H1 (cell line): ENCODE measurements at regions not wholly inside any gene's neighbourhood (a gene's known extent, or its start where the extent isn't known, plus 50 kb on each side); places are given as distances from the start of the nearest gene placed in this dataset.

Source experiments
- ASH2L ChIP-seq: fragments of 200-600, 300-600 bp; sonication (generic); IDR thresholded peaks from one replicate; pipeline ENCODE4 v1.7.1; 2017; ENCODE audit warnings: low read length
- BCL11A ChIP-seq, 2 experiments: IDR thresholded peaks; one replicate each; pipeline ENCODE4 v1.6.1; 2011; ENCODE audit warnings: low read depth in 2 of 2, low read length in 2 of 2, mild to moderate bottlenecking in 2 of 2
- CTCF ChIP-seq, 3 experiments: IDR thresholded peaks; 1 replicate in 2 of 3; 2 replicates in 1 of 3; pipeline versions ENCODE4 v1.5.1 to v1.6.1; 2011; ENCODE audit warnings: low read length in 3 of 3, mild to moderate bottlenecking in 3 of 3, inconsistent platforms in 2 of 3, low read depth in 1 of 3, moderate library complexity in 1 of 3; ENCODE audit not compliant: insufficient read depth in 1 of 3; ENCODE audit errors: control extremely low read depth in 1 of 3
- EP300 ChIP-seq, 2 experiments: IDR thresholded peaks; 1 replicate in 1 of 2; 2 replicates in 1 of 2; pipeline ENCODE4 v1.6.1; 2011 to 2012; ENCODE audit warnings: low read depth in 2 of 2, low read length in 2 of 2, mild to moderate bottlenecking in 2 of 2, borderline replicate concordance in 1 of 2, inconsistent platforms in 1 of 2, moderate library complexity in 1 of 2
- FOSL1 ChIP-seq: IDR thresholded peaks from 2 replicates; pipeline ENCODE4 v1.6.1; 2011; ENCODE audit warnings: mild to moderate bottlenecking, low read depth, low read length, moderate library complexity; ENCODE audit not compliant: insufficient read depth
- KDM5A ChIP-seq: fragments of 200-600 bp; IDR thresholded peaks from 2 replicates; pipeline ENCODE4 v1.7.1; 2012; ENCODE audit warnings: mild to moderate bottlenecking, low read length, inconsistent platforms, mixed read lengths
- POLR2A ChIP-seq, 2 experiments: IDR thresholded peaks; 1 replicate in 1 of 2; 2 replicates in 1 of 2; pipeline ENCODE4 v1.6.1; 2011; ENCODE audit warnings: low read depth in 2 of 2, low read length in 2 of 2, mild to moderate bottlenecking in 2 of 2; ENCODE audit errors: control extremely low read depth in 1 of 2
- RAD21 ChIP-seq, 2 experiments: IDR thresholded peaks in 1 of 2; conservative IDR thresholded peaks in 1 of 2; 2 replicates each; pipeline ENCODE4 v1.6.1; 2011; ENCODE audit warnings: low read depth in 2 of 2, low read length in 2 of 2, improper control_type of control experiment in 1 of 2, inconsistent platforms in 1 of 2, mild to moderate bottlenecking in 1 of 2, moderate library complexity in 1 of 2
- RFX5 ChIP-seq: IDR thresholded peaks from 2 replicates; pipeline ENCODE4 v1.6.1; 2011; ENCODE audit warnings: low read depth, low read length, improper control_type of control experiment, borderline replicate concordance
- SP1 ChIP-seq: IDR thresholded peaks from 2 replicates; pipeline ENCODE4 v1.6.1; 2011; ENCODE audit warnings: low read depth, low read length
- TCF12 ChIP-seq: IDR thresholded peaks from 2 replicates; pipeline ENCODE4 v1.6.1; 2011; ENCODE audit warnings: low read depth, mild to moderate bottlenecking, low read length
- USF2 ChIP-seq: IDR thresholded peaks from 2 replicates; pipeline ENCODE4 v1.6.1; 2011; ENCODE audit warnings: low read length, improper control_type of control experiment
- YY1 ChIP-seq: IDR thresholded peaks from 2 replicates; pipeline ENCODE4 v1.6.1; 2011; ENCODE audit warnings: low read depth, mild to moderate bottlenecking, low read length

- TF ChIP-seq FOSL1: no peak
- TF ChIP-seq CTCF (IDR thresholded peaks at IDR 0.05; ENCODE audit: control extremely low read depth in 1 of 3, insufficient read depth in 1 of 3, low read depth in 1 of 3, low read length in 3 of 3): no peak
- TF ChIP-seq BCL11A (IDR thresholded peaks at IDR 0.05; ENCODE audit: low read depth in 2 of 2, low read length in 2 of 2): no peak
- TF ChIP-seq POLR2A (IDR thresholded peaks at IDR 0.05; ENCODE audit: control extremely low read depth in 1 of 2, low read depth in 2 of 2, low read length in 2 of 2): no peak
- no peak for TF ChIP-seq USF2
- TF ChIP-seq EP300 (IDR thresholded peaks at IDR 0.05; ENCODE audit: borderline replicate concordance in 1 of 2, low read depth in 2 of 2, low read length in 2 of 2): no peak
- TF ChIP-seq SP1: no peak
- no peak for TF ChIP-seq ASH2L
- TF ChIP-seq KDM5A: no peak
- TF ChIP-seq YY1: no peak
- TF ChIP-seq TCF12: no peak
- no peak for TF ChIP-seq RFX5
- no peak for TF ChIP-seq RAD21 (IDR thresholded peaks at IDR 0.05 in 1 of 2, conservative IDR thresholded peaks at IDR 0.05 in 1 of 2; ENCODE audit: low read depth in 2 of 2, low read length in 2 of 2)
Measured at GRCh38 chr6:164006459-164006858, 591.9 kb downstream of the QKI start.
